ENCODE measurements at regions not wholly inside any gene's neighbourhood (a gene's known extent, or its start where the extent isn't known, plus 50 kb on each side); places are given as distances from the start of the nearest gene placed in this dataset.
A peak's percentile ranks its signal among the peaks of the same experiment; 100 is the strongest.

GRCh38 chr6:139490482-139490881, 116.0 kb upstream of the CITED2 start (continued):
- TF ChIP-seq ZBTB34 (CRISPR knock-in tag; IDR thresholded peaks at IDR 0.05) (no peak), USF2 (CRISPR knock-in tag; IDR thresholded peaks at IDR 0.05) (no peak), RBM22 (IDR thresholded peaks at IDR 0.05; ENCODE audit: low read depth, low read length, poor library complexity, severe bottlenecking) (no peak)
- TF ChIP-seq, protein P1, sequence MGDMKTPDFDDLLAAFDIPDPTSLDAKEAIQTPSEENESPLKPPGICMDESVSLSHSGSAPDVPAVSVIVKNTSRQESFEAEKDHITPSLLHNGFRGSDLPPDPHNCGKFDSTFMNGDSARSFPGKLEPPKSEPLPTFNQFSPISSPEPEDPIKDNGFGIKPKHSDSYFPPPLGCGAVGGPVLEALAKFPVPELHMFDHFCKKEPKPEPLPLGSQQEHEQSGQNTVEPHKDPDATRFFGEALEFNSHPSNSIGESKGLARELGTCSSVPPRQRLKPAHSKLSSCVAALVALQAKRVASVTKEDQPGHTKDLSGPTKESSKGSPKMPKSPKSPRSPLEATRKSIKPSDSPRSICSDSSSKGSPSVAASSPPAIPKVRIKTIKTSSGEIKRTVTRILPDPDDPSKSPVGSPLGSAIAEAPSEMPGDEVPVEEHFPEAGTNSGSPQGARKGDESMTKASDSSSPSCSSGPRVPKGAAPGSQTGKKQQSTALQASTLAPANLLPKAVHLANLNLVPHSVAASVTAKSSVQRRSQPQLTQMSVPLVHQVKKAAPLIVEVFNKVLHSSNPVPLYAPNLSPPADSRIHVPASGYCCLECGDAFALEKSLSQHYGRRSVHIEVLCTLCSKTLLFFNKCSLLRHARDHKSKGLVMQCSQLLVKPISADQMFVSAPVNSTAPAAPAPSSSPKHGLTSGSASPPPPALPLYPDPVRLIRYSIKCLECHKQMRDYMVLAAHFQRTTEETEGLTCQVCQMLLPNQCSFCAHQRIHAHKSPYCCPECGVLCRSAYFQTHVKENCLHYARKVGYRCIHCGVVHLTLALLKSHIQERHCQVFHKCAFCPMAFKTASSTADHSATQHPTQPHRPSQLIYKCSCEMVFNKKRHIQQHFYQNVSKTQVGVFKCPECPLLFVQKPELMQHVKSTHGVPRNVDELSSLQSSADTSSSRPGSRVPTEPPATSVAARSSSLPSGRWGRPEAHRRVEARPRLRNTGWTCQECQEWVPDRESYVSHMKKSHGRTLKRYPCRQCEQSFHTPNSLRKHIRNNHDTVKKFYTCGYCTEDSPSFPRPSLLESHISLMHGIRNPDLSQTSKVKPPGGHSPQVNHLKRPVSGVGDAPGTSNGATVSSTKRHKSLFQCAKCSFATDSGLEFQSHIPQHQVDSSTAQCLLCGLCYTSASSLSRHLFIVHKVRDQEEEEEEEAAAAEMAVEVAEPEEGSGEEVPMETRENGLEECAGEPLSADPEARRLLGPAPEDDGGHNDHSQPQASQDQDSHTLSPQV (IDR thresholded peaks at IDR 0.05): 0 out of 2 replicates have a peak, but pooled peaks have one; percentile 36
- TF ChIP-seq, protein P2, sequence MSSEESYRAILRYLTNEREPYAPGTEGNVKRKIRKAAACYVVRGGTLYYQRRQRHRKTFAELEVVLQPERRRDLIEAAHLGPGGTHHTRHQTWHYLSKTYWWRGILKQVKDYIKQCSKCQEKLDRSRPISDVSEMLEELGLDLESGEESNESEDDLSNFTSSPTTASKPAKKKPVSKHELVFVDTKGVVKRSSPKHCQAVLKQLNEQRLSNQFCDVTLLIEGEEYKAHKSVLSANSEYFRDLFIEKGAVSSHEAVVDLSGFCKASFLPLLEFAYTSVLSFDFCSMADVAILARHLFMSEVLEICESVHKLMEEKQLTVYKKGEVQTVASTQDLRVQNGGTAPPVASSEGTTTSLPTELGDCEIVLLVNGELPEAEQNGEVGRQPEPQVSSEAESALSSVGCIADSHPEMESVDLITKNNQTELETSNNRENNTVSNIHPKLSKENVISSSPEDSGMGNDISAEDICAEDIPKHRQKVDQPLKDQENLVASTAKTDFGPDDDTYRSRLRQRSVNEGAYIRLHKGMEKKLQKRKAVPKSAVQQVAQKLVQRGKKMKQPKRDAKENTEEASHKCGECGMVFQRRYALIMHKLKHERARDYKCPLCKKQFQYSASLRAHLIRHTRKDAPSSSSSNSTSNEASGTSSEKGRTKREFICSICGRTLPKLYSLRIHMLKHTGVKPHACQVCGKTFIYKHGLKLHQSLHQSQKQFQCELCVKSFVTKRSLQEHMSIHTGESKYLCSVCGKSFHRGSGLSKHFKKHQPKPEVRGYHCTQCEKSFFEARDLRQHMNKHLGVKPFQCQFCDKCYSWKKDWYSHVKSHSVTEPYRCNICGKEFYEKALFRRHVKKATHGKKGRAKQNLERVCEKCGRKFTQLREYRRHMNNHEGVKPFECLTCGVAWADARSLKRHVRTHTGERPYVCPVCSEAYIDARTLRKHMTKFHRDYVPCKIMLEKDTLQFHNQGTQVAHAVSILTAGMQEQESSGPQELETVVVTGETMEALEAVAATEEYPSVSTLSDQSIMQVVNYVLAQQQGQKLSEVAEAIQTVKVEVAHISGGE (CRISPR knock-in tag; IDR thresholded peaks at IDR 0.05): peak in 1 of 3 experiments; percentile 37; a peak in 1 of 6 replicates

Data from K562 (cell line).